Lung (tissue), 11 donors: ENCODE measurements at regions not wholly inside any gene's neighbourhood (a gene's known extent, or its start where the extent isn't known, plus 50 kb on each side); places are given as distances from the start of the nearest gene placed in this dataset.

Experiments
- ATAC-seq: fragments of 200-7000 bp; cut with Tn5 transposase; one replicate; pipeline ENCODE4 v1.9.1; 2020; ENCODE audit warnings: moderate number of reproducible peaks; ENCODE audit not compliant: insufficient read depth, low FRiP score
- DNase-seq, 3 donors: peaks; one replicate each; pipeline ENCODE4 v3.0.0-alpha.2; 2013 to 2017
- H3K27ac ChIP-seq, 2 donors: one replicate each; pipeline ENCODE4 v1.5.1; 2013; ENCODE audit warnings: mild to moderate bottlenecking in 2 of 2, moderate library complexity in 2 of 2, control low read depth in 1 of 2, inconsistent platforms in 1 of 2, low read depth in 1 of 2, low read length in 1 of 2
- H3K27me3 ChIP-seq, 3 donors: one replicate each; pipeline ENCODE4 v1.5.1; 2013; ENCODE audit warnings: low read length in 2 of 3; ENCODE audit not compliant: control insufficient read depth in 3 of 3, insufficient read depth in 3 of 3
- H3K36me3 ChIP-seq, 4 donors: one replicate each; pipeline ENCODE4 v1.5.1; 2013; ENCODE audit warnings: low read length in 4 of 4, mild to moderate bottlenecking in 1 of 4, moderate library complexity in 1 of 4; ENCODE audit not compliant: control insufficient read depth in 4 of 4, insufficient read depth in 4 of 4
- H3K4me1 ChIP-seq, 5 donors: one replicate each; pipeline ENCODE4 v1.5.1; 2013; ENCODE audit warnings: low read length in 5 of 5, mild to moderate bottlenecking in 2 of 5, moderate library complexity in 1 of 5; ENCODE audit not compliant: control insufficient read depth in 5 of 5, insufficient read depth in 5 of 5
- H3K4me3 ChIP-seq: one replicate; pipeline ENCODE4 v1.5.1; 2013; ENCODE audit warnings: mild to moderate bottlenecking, control low read depth, moderate library complexity
- H3K9ac ChIP-seq, 2 donors: one replicate each; pipeline ENCODE4 v1.5.1; 2013; ENCODE audit warnings: low read length in 2 of 2, control low read depth in 1 of 2; ENCODE audit not compliant: insufficient read depth in 1 of 2
- H3K9me3 ChIP-seq, 4 donors: one replicate each; pipeline ENCODE4 v1.5.1; 2013; ENCODE audit warnings: low read length in 3 of 4, mild to moderate bottlenecking in 1 of 4, moderate library complexity in 1 of 4; ENCODE audit not compliant: control insufficient read depth in 4 of 4, insufficient read depth in 3 of 4
- CTCF ChIP-seq: IDR thresholded peaks from 2 replicates; pipeline ENCODE4 v1.5.1; 2012; ENCODE audit warnings: mild to moderate bottlenecking; ENCODE audit errors: control extremely low read depth, extremely low read depth
- WGBS, 2 donors: extraction: QIAGEN DNeasy Blood & Tissue Kit; methylation state at CpG; one replicate each; pipeline ENCODE4 v1.1.7; 2013; 5-methylcytosine and 5-hydroxymethylcytosine counted together
- donor health status: control.
- donor health status: control.
- donor health status: Bipolar disorder and iron deficiency.
- donor health status: healthy.
- donor health status: DM: yes; HTN: yes; CAD: no.

GRCh38 chr6:134402372-134402984 lies 84.6 kb upstream of the SGK1 start:
- Histone ChIP-seq H3K4me3 (no peak overlapping the region), H3K36me3 (no peaks in the 10 kb centered on the region), H3K27me3 (no peaks in the 10 kb centered on the region), H3K9ac (no peak overlapping the region), H3K9me3 (no peaks in the 10 kb centered on the region), H3K27ac (no peak overlapping the region), H3K4me1 (no peaks in the 10 kb centered on the region)
- WGBS, 2 donors, result 91 to 92% methylated on average over 2 of the region's 2 CpGs
- DNase-seq (no peak), ATAC-seq (no peak)
- TF ChIP-seq CTCF, result no peak

GRCh38 chr6:134400941-134401340 lies 83.0 kb upstream of the SGK1 start:
- no peak for DNase-seq
- 77 to 83% methylated on average over 2 of the region's 2 CpGs for WGBS, 2 donors
- no peak for ATAC-seq

GRCh38 chr6:134398453-134398852 lies 80.5 kb upstream of the SGK1 start:
- Histone ChIP-seq H3K4me1 (no peaks in the 10 kb centered on the region), H3K4me3 (no peak overlapping the region), H3K36me3 (no peaks in the 10 kb centered on the region), H3K27ac (no peak overlapping the region), H3K9me3 (no peaks in the 10 kb centered on the region), H3K27me3 (no peaks in the 10 kb centered on the region), H3K9ac (no peak overlapping the region)
- no peak for TF ChIP-seq CTCF
- ATAC-seq (no peak), DNase-seq (no peak)
- WGBS, 2 donors, result 49 to 51% methylated on average over 6 of the region's 6 CpGs

More at GRCh38 chr6:134400941-134401340, 83.0 kb upstream of the SGK1 start:
- no peak for TF ChIP-seq CTCF
- Histone ChIP-seq H3K9ac (peak overlapping the region in 1 of 2 donors; percentile 38), H3K36me3 (no peaks in the 10 kb centered on the region), H3K9me3 (no peaks in the 10 kb centered on the region), H3K27me3 (no peaks in the 10 kb centered on the region), H3K27ac (no peak overlapping the region), H3K4me1 (no peaks in the 10 kb centered on the region), H3K4me3 (no peak overlapping the region)

- Histone ChIP-seq H3K27ac (no peak overlapping the region), H3K9me3 (no peaks in the 10 kb centered on the region), H3K4me3 (no peak overlapping the region), H3K27me3 (no peaks in the 10 kb centered on the region), H3K4me1 (no peaks in the 10 kb centered on the region), H3K36me3 (no peaks in the 10 kb centered on the region), H3K9ac (no peak overlapping the region)
- 88 to 93% methylated on average over 5 of the region's 5 CpGs for WGBS, 2 donors
- no peak for TF ChIP-seq CTCF
- DNase-seq (no peak), ATAC-seq (no peak)
These were observed 79.8 kb upstream of the SGK1 start for GRCh38 chr6:134397676-134398075.
